KBM-7 (cell line): ENCODE measurements at regions not wholly inside any gene's neighbourhood (a gene's known extent, or its start where the extent isn't known, plus 50 kb on each side); places are given as distances from the start of the nearest gene placed in this dataset.

Source experiments
- DNase-seq: peaks from one replicate; pipeline ENCODE4 v3.0.0-alpha.2; 2015
- in situ Hi-C: fragments of 300-500 bp; cut with MboI; formaldehyde crosslinking; loops from 2 replicates; pipeline ENCODE4 v1.14.3; 2020; ENCODE audit warnings: low sequenced_read_pairs, low pct_unique_long_range_greater_than_20kb, mixed read lengths

- no peak for DNase-seq
- in situ Hi-C loops = no loop called here
These were observed 235.6 kb upstream of the BCOR start for GRCh38 chrX:40333344-40333743.

GRCh38 chrX:40331762-40332161 lies 234.0 kb upstream of the BCOR start:
- DNase-seq = no peak
- in situ Hi-C loops = no loop called here

GRCh38 chrX:40331353-40331752 lies 233.6 kb upstream of the BCOR start:
- in situ Hi-C loops = no loop called here

GRCh38 chrX:40329616-40330015 lies 231.9 kb upstream of the BCOR start:
- in situ Hi-C loops = no loop called here

More at GRCh38 chrX:40331353-40331752, 233.6 kb upstream of the BCOR start:
- no peak for DNase-seq

GRCh38 chrX:40327085-40327484 lies 229.3 kb upstream of the BCOR start:
- in situ Hi-C loops = no loop called here
- DNase-seq = no peak

More at GRCh38 chrX:40329616-40330015, 231.9 kb upstream of the BCOR start:
- DNase-seq = no peak

- no peak for DNase-seq
- in situ Hi-C loops = no loop called here
These were observed 228.6 kb upstream of the BCOR start for GRCh38 chrX:40326186-40326965.

- no peak for DNase-seq
- in situ Hi-C loops = no loop called here
These were observed 227.4 kb upstream of the BCOR start for GRCh38 chrX:40325161-40325560.

- no peak for DNase-seq
- in situ Hi-C loops = no loop called here
These were observed 226.2 kb upstream of the BCOR start for GRCh38 chrX:40323977-40324376.

- in situ Hi-C loops = no loop called here
- DNase-seq = no peak
These were observed 223.1 kb upstream of the BCOR start for GRCh38 chrX:40320819-40321218.

- in situ Hi-C loops = no loop called here
- DNase-seq = peak; percentile 51
These were observed 221.0 kb upstream of the BCOR start for GRCh38 chrX:40318801-40319200.

GRCh38 chrX:40318076-40318475 lies 220.3 kb upstream of the BCOR start:
- in situ Hi-C loops = no loop called here
- DNase-seq = no peak

GRCh38 chrX:40316502-40316901 lies 218.7 kb upstream of the BCOR start:
- in situ Hi-C loops = no loop called here
- no peak for DNase-seq

- peak; percentile 16 for DNase-seq
- in situ Hi-C loops = no loop called here
These were observed 216.3 kb upstream of the BCOR start for GRCh38 chrX:40314070-40314469.

GRCh38 chrX:40313269-40313668 lies 215.5 kb upstream of the BCOR start:
- DNase-seq = no peak
- in situ Hi-C loops = no loop called here

- DNase-seq = no peak
- in situ Hi-C loops = no loop called here
These were observed 212.7 kb upstream of the BCOR start for GRCh38 chrX:40310447-40310846.

GRCh38 chrX:40310016-40310415 lies 212.3 kb upstream of the BCOR start:
- DNase-seq = no peak
- in situ Hi-C loops = no loop called here

- DNase-seq = no peak
- in situ Hi-C loops = no loop called here
These were observed 210.1 kb upstream of the BCOR start for GRCh38 chrX:40307871-40308270.

- no peak for DNase-seq
- in situ Hi-C loops = no loop called here
These were observed 206.4 kb upstream of the BCOR start for GRCh38 chrX:40304115-40304514.

- in situ Hi-C loops = no loop called here
- peak; percentile 93 for DNase-seq
These were observed 205.7 kb upstream of the BCOR start for GRCh38 chrX:40303256-40304077.

- no peak for DNase-seq
- in situ Hi-C loops = no loop called here
These were observed 202.6 kb upstream of the BCOR start for GRCh38 chrX:40300286-40300890.
